ENCODE measurements at regions not wholly inside any gene's neighbourhood (a gene's known extent, or its start where the extent isn't known, plus 50 kb on each side); places are given as distances from the start of the nearest gene placed in this dataset.
A peak's percentile ranks its signal among the peaks of the same experiment; 100 is the strongest.
"Not testable (repeated sequence)": the region's sequence is repeated elsewhere in the genome, so short reads cannot be mapped to it uniquely, and the experiment has no call there.

- not testable (repeated sequence) for H3K4me1 Mint-ChIP-seq (ENCODE audit: low read depth); H3K9me3 Mint-ChIP-seq (ENCODE audit: low read depth); H3K27ac Mint-ChIP-seq (ENCODE audit: unreplicated experiment); H3K4me3 Mint-ChIP-seq (ENCODE audit: unreplicated experiment); DNase-seq (ENCODE audit: low spot score); H3K27me3 Mint-ChIP-seq (ENCODE audit: low read depth); H3K36me3 Mint-ChIP-seq (ENCODE audit: low read depth)
- TF ChIP-seq CTCF (IDR thresholded peaks at IDR 0.05), result peak; percentile 80
Observed at GRCh38 chr16:16593156-16593863, 214.4 kb downstream of the NPIPA7 start.

- H3K27me3 Mint-ChIP-seq (ENCODE audit: low read depth); DNase-seq (ENCODE audit: low spot score); H3K36me3 Mint-ChIP-seq (ENCODE audit: low read depth); H3K9me3 Mint-ChIP-seq (ENCODE audit: low read depth); H3K27ac Mint-ChIP-seq (ENCODE audit: unreplicated experiment); H3K4me1 Mint-ChIP-seq (ENCODE audit: low read depth); H3K4me3 Mint-ChIP-seq (ENCODE audit: unreplicated experiment): not testable (repeated sequence)
Observed at GRCh38 chr16:16595029-16595718, 216.2 kb downstream of the NPIPA7 start.

GRCh38 chr16:16601239-16601638 is 222.3 kb downstream of the NPIPA7 start:
- H3K9me3 Mint-ChIP-seq (ENCODE audit: low read depth); DNase-seq (ENCODE audit: low spot score); H3K4me1 Mint-ChIP-seq (ENCODE audit: low read depth); H3K4me3 Mint-ChIP-seq (ENCODE audit: unreplicated experiment); H3K36me3 Mint-ChIP-seq (ENCODE audit: low read depth); H3K27ac Mint-ChIP-seq (ENCODE audit: unreplicated experiment): not testable (repeated sequence)
- peaks cover 11% of the 10 kb centered on the region for H3K27me3 Mint-ChIP-seq (ENCODE audit: low read depth)

- H3K27me3 Mint-ChIP-seq (ENCODE audit: low read depth); H3K27ac Mint-ChIP-seq (ENCODE audit: unreplicated experiment); H3K4me1 Mint-ChIP-seq (ENCODE audit: low read depth); DNase-seq (ENCODE audit: low spot score); H3K36me3 Mint-ChIP-seq (ENCODE audit: low read depth); H3K4me3 Mint-ChIP-seq (ENCODE audit: unreplicated experiment); H3K9me3 Mint-ChIP-seq (ENCODE audit: low read depth): not testable (repeated sequence)
Observed at GRCh38 chr16:16607401-16608082, 228.6 kb downstream of the NPIPA7 start.

GRCh38 chr16:16609627-16610026 is 230.7 kb downstream of the NPIPA7 start:
- H3K27ac Mint-ChIP-seq (ENCODE audit: unreplicated experiment); H3K36me3 Mint-ChIP-seq (ENCODE audit: low read depth); H3K27me3 Mint-ChIP-seq (ENCODE audit: low read depth); H3K4me3 Mint-ChIP-seq (ENCODE audit: unreplicated experiment); DNase-seq (ENCODE audit: low spot score); H3K4me1 Mint-ChIP-seq (ENCODE audit: low read depth); H3K9me3 Mint-ChIP-seq (ENCODE audit: low read depth): not testable (repeated sequence)

GRCh38 chr16:16610389-16610967 is 231.5 kb downstream of the NPIPA7 start:
- H3K27ac Mint-ChIP-seq (ENCODE audit: unreplicated experiment); H3K4me1 Mint-ChIP-seq (ENCODE audit: low read depth); H3K9me3 Mint-ChIP-seq (ENCODE audit: low read depth); DNase-seq (ENCODE audit: low spot score); H3K4me3 Mint-ChIP-seq (ENCODE audit: unreplicated experiment); H3K27me3 Mint-ChIP-seq (ENCODE audit: low read depth); H3K36me3 Mint-ChIP-seq (ENCODE audit: low read depth): not testable (repeated sequence)

GRCh38 chr16:16613212-16613611 is 234.3 kb downstream of the NPIPA7 start:
- not testable (repeated sequence) for H3K4me1 Mint-ChIP-seq (ENCODE audit: low read depth); H3K27me3 Mint-ChIP-seq (ENCODE audit: low read depth); H3K4me3 Mint-ChIP-seq (ENCODE audit: unreplicated experiment); H3K9me3 Mint-ChIP-seq (ENCODE audit: low read depth); DNase-seq (ENCODE audit: low spot score); H3K36me3 Mint-ChIP-seq (ENCODE audit: low read depth); H3K27ac Mint-ChIP-seq (ENCODE audit: unreplicated experiment)

- not testable (repeated sequence) for H3K4me3 Mint-ChIP-seq (ENCODE audit: unreplicated experiment); H3K27ac Mint-ChIP-seq (ENCODE audit: unreplicated experiment); H3K36me3 Mint-ChIP-seq (ENCODE audit: low read depth); H3K9me3 Mint-ChIP-seq (ENCODE audit: low read depth); DNase-seq (ENCODE audit: low spot score); H3K27me3 Mint-ChIP-seq (ENCODE audit: low read depth); H3K4me1 Mint-ChIP-seq (ENCODE audit: low read depth)
Observed at GRCh38 chr16:16614484-16614883, 235.5 kb downstream of the NPIPA7 start.

- not testable (repeated sequence) for DNase-seq (ENCODE audit: low spot score); H3K36me3 Mint-ChIP-seq (ENCODE audit: low read depth); H3K27me3 Mint-ChIP-seq (ENCODE audit: low read depth); H3K27ac Mint-ChIP-seq (ENCODE audit: unreplicated experiment); H3K4me1 Mint-ChIP-seq (ENCODE audit: low read depth); H3K4me3 Mint-ChIP-seq (ENCODE audit: unreplicated experiment); H3K9me3 Mint-ChIP-seq (ENCODE audit: low read depth)
Observed at GRCh38 chr16:16618963-16619465, 240.1 kb downstream of the NPIPA7 start.

- not testable (repeated sequence) for H3K4me3 Mint-ChIP-seq (ENCODE audit: unreplicated experiment); DNase-seq (ENCODE audit: low spot score); H3K27ac Mint-ChIP-seq (ENCODE audit: unreplicated experiment); H3K4me1 Mint-ChIP-seq (ENCODE audit: low read depth); H3K36me3 Mint-ChIP-seq (ENCODE audit: low read depth); H3K9me3 Mint-ChIP-seq (ENCODE audit: low read depth); H3K27me3 Mint-ChIP-seq (ENCODE audit: low read depth)
Observed at GRCh38 chr16:16624367-16624766, 245.4 kb downstream of the NPIPA7 start.

- not testable (repeated sequence) for H3K4me1 Mint-ChIP-seq (ENCODE audit: low read depth); DNase-seq (ENCODE audit: low spot score); H3K36me3 Mint-ChIP-seq (ENCODE audit: low read depth); H3K9me3 Mint-ChIP-seq (ENCODE audit: low read depth); H3K27me3 Mint-ChIP-seq (ENCODE audit: low read depth); H3K27ac Mint-ChIP-seq (ENCODE audit: unreplicated experiment); H3K4me3 Mint-ChIP-seq (ENCODE audit: unreplicated experiment)
Observed at GRCh38 chr16:16625140-16625539, 246.2 kb downstream of the NPIPA7 start.
